NCI-H2107 treated with DMSO at 0.1 percent for 48 hours (cell line): ENCODE measurements at regions not wholly inside any gene's neighbourhood (a gene's known extent, or its start where the extent isn't known, plus 50 kb on each side); places are given as distances from the start of the nearest gene placed in this dataset.
"Not testable (repeated sequence)": the region's sequence is repeated elsewhere in the genome, so short reads cannot be mapped to it uniquely, and the experiment has no call there.

Source experiments
- DNase-seq: peaks from one replicate; lab custom pipeline; 2025; ENCODE audit not compliant: unreplicated experiment; lab: John Stamatoyannopoulos, UW

- no peak for DNase-seq
Measured at GRCh38 chr11:95652002-95652472, 137.5 kb downstream of the FAM76B start.

- DNase-seq: no peak
Measured at GRCh38 chr11:95650276-95650675, 139.3 kb downstream of the FAM76B start.

- no peak for DNase-seq
Measured at GRCh38 chr11:95647871-95648270, 141.7 kb downstream of the FAM76B start.

- no peak for DNase-seq
Measured at GRCh38 chr11:95647355-95647754, 142.2 kb downstream of the FAM76B start.

GRCh38 chr11:95641495-95641894, 148.1 kb downstream of the FAM76B start:
- no peak for DNase-seq

- DNase-seq: no peak
Measured at GRCh38 chr11:95638501-95638900, 151.1 kb downstream of the FAM76B start.

GRCh38 chr11:95625164-95625900, 164.2 kb downstream of the FAM76B start:
- no peak for DNase-seq

GRCh38 chr11:95616256-95616804, 173.3 kb downstream of the FAM76B start:
- DNase-seq: no peak

- DNase-seq: no peak
Measured at GRCh38 chr11:95611827-95612226, 177.8 kb downstream of the FAM76B start.

- not testable (repeated sequence) for DNase-seq
Measured at GRCh38 chr11:95610185-95610584, 179.4 kb downstream of the FAM76B start.

- DNase-seq: no peak
Measured at GRCh38 chr11:95608093-95608492, 181.5 kb downstream of the FAM76B start.

GRCh38 chr11:95606824-95607223, 182.8 kb downstream of the FAM76B start:
- DNase-seq: no peak

- no peak for DNase-seq
Measured at GRCh38 chr11:95605271-95605940, 184.2 kb downstream of the FAM76B start.

GRCh38 chr11:95599959-95600586, 189.5 kb downstream of the FAM76B start:
- DNase-seq: no peak

- DNase-seq: no peak
Measured at GRCh38 chr11:95595973-95596489, 193.6 kb downstream of the FAM76B start.

GRCh38 chr11:95595541-95595940, 194.0 kb downstream of the FAM76B start:
- DNase-seq: no peak

- no peak for DNase-seq
Measured at GRCh38 chr11:95593111-95593510, 196.5 kb downstream of the FAM76B start.

- DNase-seq: peak; percentile 3
Measured at GRCh38 chr11:95592471-95592870, 197.1 kb downstream of the FAM76B start.

GRCh38 chr11:95589893-95590612, 199.5 kb downstream of the FAM76B start:
- no peak for DNase-seq

GRCh38 chr11:95588821-95589220, 200.8 kb downstream of the FAM76B start:
- DNase-seq: no peak

- DNase-seq: no peak
Measured at GRCh38 chr11:95586661-95587060, 202.9 kb downstream of the FAM76B start.
